Calu3 (cell line): ENCODE measurements at regions not wholly inside any gene's neighbourhood (a gene's known extent, or its start where the extent isn't known, plus 50 kb on each side); places are given as distances from the start of the nearest gene placed in this dataset.

Experiments
- BruUV-seq: library from RNA; stranded (reverse); fragments of 400-500 nt; replicated peaks from 2 replicates; lab custom pipeline; 2021; lab: Mats Ljungman, UMichigan
- CTCF ChIA-PET: fragments of 300-600 bp; sonication (Branson Sonifier 250); formaldehyde crosslinking; loops from one replicate; lab custom pipeline; 2022; ENCODE audit warnings: antibody characterized with exemption; lab: Charles Lee
- DNase-seq: peaks from one replicate; pipeline ENCODE4 v3.0.0; 2022
- H3K27ac Mint-ChIP-seq: one replicate; pipeline ENCODE4 v1.8.0; 2022; ENCODE audit warnings: mixed read lengths; ENCODE audit not compliant: unreplicated experiment
- H3K27me3 Mint-ChIP-seq: one replicate; pipeline ENCODE4 v1.8.0; 2022; ENCODE audit warnings: mixed read lengths; ENCODE audit not compliant: unreplicated experiment
- H3K36me3 Mint-ChIP-seq: one replicate; pipeline ENCODE4 v1.8.0; 2022; ENCODE audit warnings: mild to moderate bottlenecking, moderate library complexity, mixed read lengths; ENCODE audit not compliant: insufficient read depth, unreplicated experiment
- H3K4me1 Mint-ChIP-seq: one replicate; pipeline ENCODE4 v1.8.0; 2022; ENCODE audit warnings: mild to moderate bottlenecking, low read depth, mixed read lengths; ENCODE audit not compliant: unreplicated experiment
- H3K4me3 Mint-ChIP-seq: one replicate; pipeline ENCODE4 v1.8.0; 2022; ENCODE audit warnings: mild to moderate bottlenecking, low read depth, moderate library complexity, mixed read lengths; ENCODE audit not compliant: unreplicated experiment
- H3K9me3 Mint-ChIP-seq: one replicate; pipeline ENCODE4 v1.8.0; 2022; ENCODE audit warnings: low read depth, mixed read lengths; ENCODE audit not compliant: unreplicated experiment
- intact Hi-C: fragments of 100-400 bp; cut with micrococcal nuclease; formaldehyde crosslinking; loops from one replicate; pipeline ENCODE4 v1.10.0; 2022; ENCODE audit not compliant: unreplicated experiment
- TF ChIP-seq, protein P1 (sequence below): fragments of 200-600 bp; IDR thresholded peaks from one replicate; pipeline ENCODE4 v1.8.0; 2022; ENCODE audit warnings: antibody characterized with exemption; ENCODE audit not compliant: unreplicated experiment

DNA sequence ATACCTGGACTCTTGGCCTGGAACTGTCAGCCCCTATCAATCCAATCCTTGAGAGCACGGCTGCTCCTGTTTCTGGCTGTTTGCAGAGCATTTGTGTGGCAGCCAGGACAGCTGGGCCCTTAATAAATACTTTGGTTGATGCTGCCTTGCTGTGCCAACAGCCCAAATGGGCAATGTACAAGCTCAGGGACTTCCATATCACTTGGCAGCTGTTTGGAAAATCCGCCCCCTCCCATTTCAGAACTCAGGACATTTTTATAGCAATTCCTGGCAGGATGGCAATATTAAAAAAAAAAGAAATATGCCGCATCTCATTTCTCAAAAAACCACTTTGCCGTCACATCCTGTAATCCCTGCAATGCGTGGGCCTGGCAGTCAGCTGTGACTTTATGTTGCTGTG lies 218.9 kb downstream of the HS3ST1 start:
- H3K4me3 Mint-ChIP-seq = no peak overlapping the region
- H3K9me3 Mint-ChIP-seq = peaks cover 6% of the 10 kb centered on the region
- H3K36me3 Mint-ChIP-seq = no peaks in the 10 kb centered on the region
- BruUV-seq = no TSS peak
- no peak overlapping the region for H3K27ac Mint-ChIP-seq
- CTCF ChIA-PET = no interaction called here
- no peaks in the 10 kb centered on the region for H3K4me1 Mint-ChIP-seq
- intact Hi-C loops = no loop called here
- TF ChIP-seq, protein P1, sequence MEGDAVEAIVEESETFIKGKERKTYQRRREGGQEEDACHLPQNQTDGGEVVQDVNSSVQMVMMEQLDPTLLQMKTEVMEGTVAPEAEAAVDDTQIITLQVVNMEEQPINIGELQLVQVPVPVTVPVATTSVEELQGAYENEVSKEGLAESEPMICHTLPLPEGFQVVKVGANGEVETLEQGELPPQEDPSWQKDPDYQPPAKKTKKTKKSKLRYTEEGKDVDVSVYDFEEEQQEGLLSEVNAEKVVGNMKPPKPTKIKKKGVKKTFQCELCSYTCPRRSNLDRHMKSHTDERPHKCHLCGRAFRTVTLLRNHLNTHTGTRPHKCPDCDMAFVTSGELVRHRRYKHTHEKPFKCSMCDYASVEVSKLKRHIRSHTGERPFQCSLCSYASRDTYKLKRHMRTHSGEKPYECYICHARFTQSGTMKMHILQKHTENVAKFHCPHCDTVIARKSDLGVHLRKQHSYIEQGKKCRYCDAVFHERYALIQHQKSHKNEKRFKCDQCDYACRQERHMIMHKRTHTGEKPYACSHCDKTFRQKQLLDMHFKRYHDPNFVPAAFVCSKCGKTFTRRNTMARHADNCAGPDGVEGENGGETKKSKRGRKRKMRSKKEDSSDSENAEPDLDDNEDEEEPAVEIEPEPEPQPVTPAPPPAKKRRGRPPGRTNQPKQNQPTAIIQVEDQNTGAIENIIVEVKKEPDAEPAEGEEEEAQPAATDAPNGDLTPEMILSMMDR = no peak
- H3K27me3 Mint-ChIP-seq = no peaks in the 10 kb centered on the region
- DNase-seq = no peak

DNA sequence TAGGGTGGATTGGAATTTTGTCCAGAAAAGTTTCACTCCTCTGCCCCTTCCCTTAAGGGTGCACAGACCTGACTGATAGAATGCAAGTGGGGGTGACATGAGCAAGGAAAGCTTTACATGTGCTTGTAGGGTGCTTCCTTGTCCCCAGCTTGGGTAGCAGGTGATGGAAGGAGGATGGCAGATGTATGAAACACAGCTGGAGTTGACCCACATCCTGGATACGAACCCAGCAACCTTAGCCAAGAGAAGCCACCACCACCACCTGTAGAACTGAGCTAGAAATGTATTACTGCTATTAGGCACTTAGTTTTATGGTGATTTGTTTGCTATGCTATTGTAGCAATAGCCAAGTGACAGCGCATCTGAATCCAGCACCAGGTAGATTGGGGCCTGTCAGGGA lies 227.4 kb downstream of the HS3ST1 start:
- CTCF ChIA-PET = no interaction called here
- TF ChIP-seq, protein P1 = no peak
- BruUV-seq = no TSS peak
- Mint-ChIP-seq H3K27me3 (no peaks in the 10 kb centered on the region), H3K4me1 (no peaks in the 10 kb centered on the region), H3K9me3 (no peaks in the 10 kb centered on the region), H3K4me3 (no peak overlapping the region), H3K36me3 (no peaks in the 10 kb centered on the region), H3K27ac (no peak overlapping the region)
- no peak for DNase-seq
- intact Hi-C loops = no loop called here

DNA sequence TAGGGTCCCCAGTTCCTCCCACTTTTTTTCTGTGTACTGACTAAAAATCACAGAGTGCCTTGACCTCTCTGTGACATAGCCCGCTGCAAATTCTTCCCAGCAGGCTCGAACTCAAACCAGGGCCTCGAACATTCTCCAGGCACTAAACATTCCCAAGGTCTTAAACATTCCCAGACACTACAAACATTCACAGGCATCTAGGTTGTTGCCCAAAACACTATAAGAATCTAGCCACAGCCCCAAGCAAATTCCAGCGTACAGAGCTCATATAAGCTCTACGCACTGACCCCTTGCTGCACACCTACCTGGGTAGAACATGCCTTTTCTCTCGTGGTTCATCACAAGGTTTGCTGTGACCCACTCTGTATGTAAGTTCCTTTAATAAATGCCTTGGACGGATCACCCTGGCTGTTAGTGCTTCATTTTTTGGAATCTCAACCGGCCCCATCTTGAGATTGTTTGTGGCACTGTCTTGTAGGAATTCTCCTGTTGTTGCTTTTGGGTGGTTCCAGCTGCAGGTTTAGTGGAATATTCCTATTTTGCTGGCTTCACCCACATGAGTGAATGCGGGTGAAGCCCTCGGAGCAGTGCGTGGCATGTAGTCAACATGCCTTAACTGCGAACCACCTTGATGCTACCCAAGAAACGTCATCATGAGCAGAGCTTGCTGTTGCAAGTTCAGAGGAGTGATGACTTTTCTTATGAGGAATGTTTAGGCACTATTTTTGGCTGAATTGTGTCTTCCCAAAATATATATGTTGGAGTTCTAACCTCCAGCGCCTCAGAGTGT lies 230.0 kb downstream of the HS3ST1 start:
- DNase-seq = no peak
- H3K27me3 Mint-ChIP-seq = no peaks in the 10 kb centered on the region
- no peak overlapping the region for H3K4me3 Mint-ChIP-seq
- no peak overlapping the region for H3K27ac Mint-ChIP-seq
- TF ChIP-seq, protein P1 = no peak
- no peaks in the 10 kb centered on the region for H3K4me1 Mint-ChIP-seq
- no peaks in the 10 kb centered on the region for H3K36me3 Mint-ChIP-seq
- intact Hi-C loops = no loop called here
- BruUV-seq = no TSS peak
- CTCF ChIA-PET = no interaction called here
- no peaks in the 10 kb centered on the region for H3K9me3 Mint-ChIP-seq

DNA sequence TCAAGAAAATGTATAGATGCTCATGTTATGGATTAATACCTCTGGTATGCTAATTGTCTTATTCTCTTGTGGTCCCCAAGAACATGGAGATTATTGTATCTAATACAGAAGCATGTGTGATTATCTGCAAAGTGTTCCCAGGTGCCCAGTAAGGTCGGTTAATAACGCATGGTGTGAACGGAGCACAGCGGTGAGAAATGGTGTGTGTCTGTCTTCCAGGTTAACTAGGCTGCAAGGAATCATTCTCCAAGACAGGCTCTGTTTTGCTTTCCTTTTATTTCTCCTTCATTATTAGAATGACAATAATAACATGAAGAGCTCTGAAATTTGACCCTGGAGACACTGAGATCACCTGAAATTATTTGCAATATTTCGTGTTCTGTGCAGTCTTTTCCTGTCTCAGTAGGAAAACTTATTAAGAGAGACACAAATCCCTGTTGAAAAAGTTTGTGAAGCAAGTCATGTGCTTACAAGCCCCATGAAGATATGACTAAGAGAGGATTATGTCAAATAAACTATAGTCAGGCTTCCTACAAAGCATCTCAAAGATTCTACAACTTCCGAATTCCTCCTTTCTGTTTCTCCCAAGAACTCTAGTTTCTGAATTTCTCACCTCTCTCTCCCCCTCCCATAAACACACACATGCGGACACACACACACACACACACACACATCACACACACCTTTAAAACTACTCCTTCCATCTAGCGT lies 230.9 kb downstream of the HS3ST1 start:
- Mint-ChIP-seq H3K27ac (no peak overlapping the region), H3K4me3 (no peak overlapping the region), H3K27me3 (peaks cover 5% of the 10 kb centered on the region), H3K9me3 (no peaks in the 10 kb centered on the region), H3K4me1 (no peaks in the 10 kb centered on the region), H3K36me3 (no peaks in the 10 kb centered on the region)
- intact Hi-C loops = no loop called here
- CTCF ChIA-PET = no interaction called here
- TF ChIP-seq, protein P1 = no peak
- no TSS peak for BruUV-seq
- DNase-seq = no peak
